K562 (cell line): ENCODE measurements at regions not wholly inside any gene's neighbourhood (a gene's known extent, or its start where the extent isn't known, plus 50 kb on each side); places are given as distances from the start of the nearest gene placed in this dataset.

Experiments
- ATAC-seq: fragments of 200-7000 bp; cut with Tn5 transposase; 3 replicates; pipeline ENCODE4 v1.9.1; 2020; ENCODE audit warnings: moderate library complexity
- BruUV-seq: library from RNA; stranded (reverse); fragments of 400-500 nt; replicated peaks from 2 replicates; lab custom pipeline; 2021; lab: Mats Ljungman, UMichigan
- CTCF ChIA-PET: fragments of 300-600 bp; formaldehyde crosslinking; extraction: SDS; loops from one replicate; lab custom pipeline; 2021; ENCODE audit warnings: low intra/inter-chr PET ratio; lab: Yijun Ruan, JAX
- POLR2A ChIA-PET: fragments of 300-600, 350-650 bp; sonication (Branson Sonifier 250); formaldehyde crosslinking; extraction: SDS; loops from one replicate; lab custom pipeline; 2021; ENCODE audit warnings: antibody characterized with exemption, inconsistent platforms; lab: Yijun Ruan, JAX
- DNase-seq, 4 experiments: peaks; one replicate each; pipeline versions ENCODE4 v3.0.0 to v3.0.0-alpha.2; 2011 to 2018; ENCODE audit warnings: low spot score in 3 of 4, mixed read lengths in 3 of 4; ENCODE audit errors: extremely low read depth in 1 of 4
- FAIRE-seq: peaks from 2 replicates; lab custom pipeline; 2011; peaks lifted over from hg19 to GRCh38; lab: Jason Lieb, UNC
- H2AFZ ChIP-seq: 2 replicates; pipeline ENCODE4 v1.6.0; 2011; ENCODE audit warnings: low read depth, low read length, control low read depth, inconsistent platforms
- H3K27ac ChIP-seq: fragments of 200-600 bp; 3 replicates; pipeline ENCODE4 v1.8.0; 2011; ENCODE audit warnings: low read depth, mild to moderate bottlenecking, control low read depth, inconsistent platforms, low read length, moderate library complexity, mixed read lengths; ENCODE audit errors: extremely low read depth
- H3K27me3 ChIP-seq, 2 experiments: fragments of 300-600 bp in 1 of 2; 2 replicates in 1 of 2; 3 replicates in 1 of 2; pipeline versions ENCODE4 v1.6.0 to v1.8.0; 2011; ENCODE audit warnings: inconsistent platforms in 2 of 2, low read length in 2 of 2, mild to moderate bottlenecking in 1 of 2, mixed read lengths in 1 of 2, moderate library complexity in 1 of 2; ENCODE audit not compliant: control insufficient read depth in 2 of 2, insufficient read depth in 2 of 2
- H3K36me3 ChIP-seq: fragments of 300-600 bp; 3 replicates; pipeline ENCODE4 v1.8.0; 2011; ENCODE audit warnings: mild to moderate bottlenecking, low read length, inconsistent platforms; ENCODE audit not compliant: control insufficient read depth, insufficient read depth
- H3K4me1 ChIP-seq, 2 experiments: fragments of 200-600 bp in 1 of 2; replicated peaks in 1 of 2; 2 replicates in 1 of 2; 3 replicates in 1 of 2; pipeline versions ENCODE4 v1.5.1 to v1.8.0; 2011; ENCODE audit warnings: inconsistent platforms in 2 of 2, low read length in 2 of 2, mild to moderate bottlenecking in 1 of 2, mixed read lengths in 1 of 2, moderate library complexity in 1 of 2; ENCODE audit not compliant: control insufficient read depth in 2 of 2, insufficient read depth in 2 of 2
- H3K4me2 ChIP-seq: 2 replicates; pipeline ENCODE4 v1.6.1; 2011; ENCODE audit warnings: low read length, control low read depth, inconsistent platforms, mixed read lengths; ENCODE audit not compliant: insufficient read depth
- H3K4me3 ChIP-seq: fragments of 200-600 bp; sonication (generic), shearing (Covaris generic); 2 replicates; pipeline ENCODE4 v1.5.1; 2016; ENCODE audit warnings: control low read depth, inconsistent platforms
- H3K79me2 ChIP-seq: fragments of 200-600 bp; 3 replicates; pipeline ENCODE4 v1.8.0; 2011; ENCODE audit warnings: low read length, inconsistent platforms; ENCODE audit not compliant: control insufficient read depth, insufficient read depth
- H3K9ac ChIP-seq, 2 experiments: 2 replicates each; pipeline versions ENCODE4 v1.6.0 to v1.6.1; 2011; ENCODE audit warnings: low read depth in 2 of 2, low read length in 2 of 2, control low read depth in 1 of 2, inconsistent platforms in 1 of 2, mild to moderate bottlenecking in 1 of 2, mixed read lengths in 1 of 2; ENCODE audit not compliant: insufficient read depth in 1 of 2
- H3K9me1 ChIP-seq: one replicate; pipeline ENCODE4 v1.6.0; 2011; ENCODE audit warnings: inconsistent platforms, mild to moderate bottlenecking, low read length, moderate library complexity; ENCODE audit not compliant: control insufficient read depth, insufficient read depth
- H3K9me3 ChIP-seq: replicated peaks from 2 replicates; pipeline ENCODE4 v1.5.1; 2011; ENCODE audit warnings: low read depth, low read length, inconsistent platforms; ENCODE audit not compliant: control insufficient read depth, insufficient read depth
- H4K20me1 ChIP-seq: replicated peaks from 2 replicates; pipeline ENCODE4 v1.6.1; 2011; ENCODE audit warnings: low read length, inconsistent platforms, mixed read lengths; ENCODE audit not compliant: control insufficient read depth, insufficient read depth
- ATF4 ChIP-seq: fragments of 450-650 bp; formaldehyde crosslinking; IDR thresholded peaks from 2 replicates; pipeline ENCODE4 v1.4.0; 2022; ENCODE audit warnings: mild to moderate bottlenecking, moderate library complexity
- CEBPG ChIP-seq, 3 experiments: fragments of 200-800 bp in 1 of 3; sonication (Bioruptor generic) in 1 of 3; sonication (generic) in 1 of 3; formaldehyde crosslinking in 1 of 3; IDR thresholded peaks in 2 of 3; conservative IDR thresholded peaks in 1 of 3; 2 replicates each; pipeline versions ENCODE4 v1.6.1 to v1.8.0; 2016 to 2022; ENCODE audit warnings: missing compliant biosample characterization in 2 of 3, missing genetic modification characterization in 2 of 3, mild to moderate bottlenecking in 1 of 3, missing genetic modification reagents in 1 of 3
- CXXC5 ChIP-seq: fragments of 250-450 bp; sonication (Bioruptor Pico); IDR thresholded peaks from 2 replicates; pipeline ENCODE4 v1.8.0; 2022; ENCODE audit warnings: inconsistent platforms, mild to moderate bottlenecking, moderate library complexity
- DPF2 ChIP-seq: fragments of 450-650 bp; IDR thresholded peaks from 2 replicates; pipeline ENCODE4 v1.6.1; 2016
- FOSL1 ChIP-seq: fragments of 200-800 bp; sonication (Bioruptor generic); conservative IDR thresholded peaks from 2 replicates; pipeline ENCODE4 v1.6.1; 2016; ENCODE audit warnings: missing genetic modification characterization, missing compliant biosample characterization
- LARP7 ChIP-seq: fragments of 450-650 bp; IDR thresholded peaks from 2 replicates; pipeline ENCODE4 v1.6.1; 2016
- MAFF ChIP-seq: IDR thresholded peaks from 2 replicates; pipeline ENCODE4 v1.6.1; 2012; ENCODE audit warnings: low read length, improper control_type of control experiment
- MIER1 ChIP-seq: fragments of 450-650 bp; IDR thresholded peaks from 2 replicates; pipeline ENCODE4 v1.6.1; 2016; ENCODE audit warnings: antibody characterized with exemption, mild to moderate bottlenecking, low read depth
- WGBS: fragments of 100-300 bp; shearing (Covaris generic); methylation state at CpG from one replicate; pipeline ENCODE4 v1.1.6; 2016; ENCODE audit warnings: low coverage, mixed read lengths; ENCODE audit not compliant: insufficient coverage; ENCODE audit errors: missing lambda C conversion rate; 5-methylcytosine and 5-hydroxymethylcytosine counted together
- in situ Hi-C: fragments of 300-500 bp; cut with MboI; formaldehyde crosslinking; loops from 4 replicates; pipeline ENCODE4 v1.15.0; 2018; ENCODE audit warnings: inconsistent platforms, mixed read lengths
- intact Hi-C: fragments of 100-400 bp; cut with micrococcal nuclease; formaldehyde crosslinking; loops from 2 replicates; pipeline ENCODE4 v1.14.2; 2022

DNA sequence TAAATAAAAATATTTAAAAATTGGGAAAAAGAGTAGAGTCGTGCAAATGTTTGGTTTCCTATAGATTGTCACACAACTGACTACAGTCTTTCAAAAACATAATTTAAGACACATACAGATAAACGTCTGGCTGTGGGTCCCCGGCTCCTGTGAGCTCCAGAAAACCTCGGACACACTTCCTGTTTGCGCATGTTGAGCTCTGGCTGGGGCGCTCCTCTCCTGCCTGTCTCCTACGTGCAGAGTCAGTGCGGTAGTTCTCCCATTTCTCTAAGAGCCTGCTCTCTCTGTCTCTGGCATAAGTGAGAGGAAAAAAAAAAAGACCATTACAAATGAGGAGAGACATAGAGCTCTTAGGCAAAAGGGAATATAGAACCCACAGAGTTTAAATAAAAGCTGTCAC, 128.2 kb upstream of the OBI1 start:
- no peak overlapping the region for H3K27ac ChIP-seq
- peak; percentile 63; the same call in 2 of the 3 replicates for ATAC-seq
- H3K4me2 ChIP-seq, result no peak overlapping the region
- intact Hi-C loops (no loop called here), in situ Hi-C loops (no loop called here)
- CTCF ChIA-PET, result no interaction called here
- H3K4me1 ChIP-seq, result no peaks in the 10 kb centered on the region
- H3K9ac ChIP-seq, result no peak overlapping the region
- TF ChIP-seq DPF2, result no peak
- no peak for TF ChIP-seq MIER1
- no peak for TF ChIP-seq CXXC5 (CRISPR knock-in tag)
- no peak for TF ChIP-seq FOSL1 (tag)
- no peak for TF ChIP-seq LARP7
- no peak for TF ChIP-seq CEBPG (CRISPR knock-in tag; IDR thresholded peaks at IDR 0.05)
- no peak for TF ChIP-seq CEBPG (tag; conservative IDR thresholded peaks at IDR 0.05 in 1 of 2, IDR thresholded peaks at IDR 0.05 in 1 of 2)
- no peak for TF ChIP-seq ATF4
- TF ChIP-seq MAFF, result no peak
- no TSS peak for BruUV-seq
- no peaks in the 10 kb centered on the region for H3K27me3 ChIP-seq
- POLR2A ChIA-PET, result no interaction called here
- H3K4me3 ChIP-seq, result no peak overlapping the region
- no peaks in the 10 kb centered on the region for H3K9me3 ChIP-seq
- no peak for FAIRE-seq
- no peaks in the 10 kb centered on the region for H3K79me2 ChIP-seq
- no peaks in the 10 kb centered on the region for H3K36me3 ChIP-seq
- no peaks in the 10 kb centered on the region for H3K9me1 ChIP-seq
- DNase-seq, result peak in 1 of 4 experiments; percentile 3
- 0% methylated on average over 7 of the region's 8 CpGs for WGBS
- H4K20me1 ChIP-seq, result no peaks in the 10 kb centered on the region
- H2AFZ ChIP-seq, result no peak overlapping the region
